ENCODE measurements at regions not wholly inside any gene's neighbourhood (a gene's known extent, or its start where the extent isn't known, plus 50 kb on each side); places are given as distances from the start of the nearest gene placed in this dataset.

GRCh38 chr13:38483623-38484022, 134.0 kb downstream of the UFM1 start:
- TF ChIP-seq GATA3 (IDR thresholded peaks at IDR 0.05; ENCODE audit: low read depth, low read length) (no peak), GATA2 (IDR thresholded peaks at IDR 0.05; ENCODE audit: low read depth, low read length) (no peak)

GRCh38 chr13:38490657-38491056, 141.0 kb downstream of the UFM1 start:
- TF ChIP-seq GATA3 (IDR thresholded peaks at IDR 0.05; ENCODE audit: low read depth, low read length) (no peak), GATA2 (IDR thresholded peaks at IDR 0.05; ENCODE audit: low read depth, low read length) (no peak)

- TF ChIP-seq GATA2 (IDR thresholded peaks at IDR 0.05; ENCODE audit: low read depth, low read length), result no peak
- no peak for TF ChIP-seq GATA3 (IDR thresholded peaks at IDR 0.05; ENCODE audit: low read depth, low read length)
Measured at GRCh38 chr13:38494445-38494844, 144.8 kb downstream of the UFM1 start.

GRCh38 chr13:38496917-38497316, 147.3 kb downstream of the UFM1 start:
- TF ChIP-seq GATA2 (IDR thresholded peaks at IDR 0.05; ENCODE audit: low read depth, low read length) (no peak), GATA3 (IDR thresholded peaks at IDR 0.05; ENCODE audit: low read depth, low read length) (no peak)

GRCh38 chr13:38498271-38498670, 148.6 kb downstream of the UFM1 start:
- no peak for TF ChIP-seq GATA2 (IDR thresholded peaks at IDR 0.05; ENCODE audit: low read depth, low read length)
- no peak for TF ChIP-seq GATA3 (IDR thresholded peaks at IDR 0.05; ENCODE audit: low read depth, low read length)

- no peak for TF ChIP-seq GATA3 (IDR thresholded peaks at IDR 0.05; ENCODE audit: low read depth, low read length)
- no peak for TF ChIP-seq GATA2 (IDR thresholded peaks at IDR 0.05; ENCODE audit: low read depth, low read length)
Measured at GRCh38 chr13:38514575-38514974, 164.9 kb downstream of the UFM1 start.

GRCh38 chr13:38518328-38518727, 168.5 kb upstream of the FREM2 start:
- TF ChIP-seq GATA2 (IDR thresholded peaks at IDR 0.05; ENCODE audit: low read depth, low read length), result no peak
- no peak for TF ChIP-seq GATA3 (IDR thresholded peaks at IDR 0.05; ENCODE audit: low read depth, low read length)

- no peak for TF ChIP-seq GATA3 (IDR thresholded peaks at IDR 0.05; ENCODE audit: low read depth, low read length)
- no peak for TF ChIP-seq GATA2 (IDR thresholded peaks at IDR 0.05; ENCODE audit: low read depth, low read length)
Measured at GRCh38 chr13:38519229-38519911, 167.5 kb upstream of the FREM2 start.

- TF ChIP-seq GATA3 (IDR thresholded peaks at IDR 0.05; ENCODE audit: low read depth, low read length) (no peak), GATA2 (IDR thresholded peaks at IDR 0.05; ENCODE audit: low read depth, low read length) (no peak)
Measured at GRCh38 chr13:38520041-38520440, 166.8 kb upstream of the FREM2 start.

GRCh38 chr13:38527140-38527539, 159.7 kb upstream of the FREM2 start:
- TF ChIP-seq GATA3 (IDR thresholded peaks at IDR 0.05; ENCODE audit: low read depth, low read length), result no peak
- no peak for TF ChIP-seq GATA2 (IDR thresholded peaks at IDR 0.05; ENCODE audit: low read depth, low read length)

- TF ChIP-seq GATA3 (IDR thresholded peaks at IDR 0.05; ENCODE audit: low read depth, low read length) (no peak), GATA2 (IDR thresholded peaks at IDR 0.05; ENCODE audit: low read depth, low read length) (no peak)
Measured at GRCh38 chr13:38528986-38529385, 157.9 kb upstream of the FREM2 start.

GRCh38 chr13:38530492-38530891, 156.4 kb upstream of the FREM2 start:
- TF ChIP-seq GATA3 (IDR thresholded peaks at IDR 0.05; ENCODE audit: low read depth, low read length) (no peak), GATA2 (IDR thresholded peaks at IDR 0.05; ENCODE audit: low read depth, low read length) (no peak)

- no peak for TF ChIP-seq GATA3 (IDR thresholded peaks at IDR 0.05; ENCODE audit: low read depth, low read length)
- no peak for TF ChIP-seq GATA2 (IDR thresholded peaks at IDR 0.05; ENCODE audit: low read depth, low read length)
Measured at GRCh38 chr13:38535261-38535660, 151.6 kb upstream of the FREM2 start.

- TF ChIP-seq GATA3 (IDR thresholded peaks at IDR 0.05; ENCODE audit: low read depth, low read length), result no peak
- no peak for TF ChIP-seq GATA2 (IDR thresholded peaks at IDR 0.05; ENCODE audit: low read depth, low read length)
Measured at GRCh38 chr13:38537051-38537450, 149.8 kb upstream of the FREM2 start.

- no peak for TF ChIP-seq GATA3 (IDR thresholded peaks at IDR 0.05; ENCODE audit: low read depth, low read length)
- no peak for TF ChIP-seq GATA2 (IDR thresholded peaks at IDR 0.05; ENCODE audit: low read depth, low read length)
Measured at GRCh38 chr13:38538422-38538821, 148.5 kb upstream of the FREM2 start.

GRCh38 chr13:38539632-38540031, 147.2 kb upstream of the FREM2 start:
- TF ChIP-seq GATA3 (IDR thresholded peaks at IDR 0.05; ENCODE audit: low read depth, low read length), result no peak
